ENCODE measurements at regions not wholly inside any gene's neighbourhood (a gene's known extent, or its start where the extent isn't known, plus 50 kb on each side); places are given as distances from the start of the nearest gene placed in this dataset.

DNA sequence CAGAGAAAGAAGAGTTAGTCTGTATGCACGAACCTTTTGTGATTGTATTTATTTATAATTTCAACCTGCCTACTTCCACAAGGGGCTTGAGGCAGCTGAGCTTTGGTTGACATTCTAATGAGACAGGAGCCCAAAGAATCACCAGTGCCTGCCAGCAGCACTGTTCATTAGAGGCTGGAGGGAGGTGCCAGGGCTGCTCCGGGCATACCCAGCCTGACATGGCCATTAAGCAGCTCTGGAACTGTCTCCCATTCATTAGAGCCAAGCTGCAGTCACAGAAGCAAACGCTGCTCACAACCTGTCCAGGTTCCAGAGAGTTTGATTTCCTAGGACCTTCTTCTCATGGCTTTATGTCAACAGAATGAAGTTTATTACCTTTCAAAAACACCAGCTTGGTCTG, 425.5 kb downstream of the RFC3 start:
- TF ChIP-seq, protein P1, sequence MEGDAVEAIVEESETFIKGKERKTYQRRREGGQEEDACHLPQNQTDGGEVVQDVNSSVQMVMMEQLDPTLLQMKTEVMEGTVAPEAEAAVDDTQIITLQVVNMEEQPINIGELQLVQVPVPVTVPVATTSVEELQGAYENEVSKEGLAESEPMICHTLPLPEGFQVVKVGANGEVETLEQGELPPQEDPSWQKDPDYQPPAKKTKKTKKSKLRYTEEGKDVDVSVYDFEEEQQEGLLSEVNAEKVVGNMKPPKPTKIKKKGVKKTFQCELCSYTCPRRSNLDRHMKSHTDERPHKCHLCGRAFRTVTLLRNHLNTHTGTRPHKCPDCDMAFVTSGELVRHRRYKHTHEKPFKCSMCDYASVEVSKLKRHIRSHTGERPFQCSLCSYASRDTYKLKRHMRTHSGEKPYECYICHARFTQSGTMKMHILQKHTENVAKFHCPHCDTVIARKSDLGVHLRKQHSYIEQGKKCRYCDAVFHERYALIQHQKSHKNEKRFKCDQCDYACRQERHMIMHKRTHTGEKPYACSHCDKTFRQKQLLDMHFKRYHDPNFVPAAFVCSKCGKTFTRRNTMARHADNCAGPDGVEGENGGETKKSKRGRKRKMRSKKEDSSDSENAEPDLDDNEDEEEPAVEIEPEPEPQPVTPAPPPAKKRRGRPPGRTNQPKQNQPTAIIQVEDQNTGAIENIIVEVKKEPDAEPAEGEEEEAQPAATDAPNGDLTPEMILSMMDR (IDR thresholded peaks at IDR 0.05): no peak
- no peak for TF ChIP-seq POLR2A (IDR thresholded peaks at IDR 0.05)

All from testis (tissue), 2 donors.